ENCODE measurements at regions not wholly inside any gene's neighbourhood (a gene's known extent, or its start where the extent isn't known, plus 50 kb on each side); places are given as distances from the start of the nearest gene placed in this dataset.
A peak's percentile ranks its signal among the peaks of the same experiment; 100 is the strongest.

GRCh38 chr6:164929408-164929977 lies 379.9 kb downstream of the C6orf118 start:
- Mint-ChIP-seq H3K36me3 (ENCODE audit: insufficient read depth, unreplicated experiment) (no peaks in the 10 kb centered on the region), H3K27ac (ENCODE audit: unreplicated experiment) (no peak overlapping the region), H3K4me1 (ENCODE audit: low read depth, unreplicated experiment) (no peaks in the 10 kb centered on the region), H3K9me3 (ENCODE audit: low read depth, unreplicated experiment) (no peaks in the 10 kb centered on the region), H3K4me3 (ENCODE audit: low read depth, unreplicated experiment) (no peak overlapping the region), H3K27me3 (ENCODE audit: unreplicated experiment) (no peaks in the 10 kb centered on the region)
- CTCF ChIA-PET, result interaction anchor here (0.5 kb wide), 1 partner anchor 102 kb away, joined by 6 read pairs; no protein-coding TSS in a partner anchor
- intact Hi-C loops (cut with micrococcal nuclease; ENCODE audit: unreplicated experiment), result loop anchor here (5.0 to 10.0 kb wide), 5 partner anchors 118 to 1745 kb away; no protein-coding TSS in a partner anchor
- TF ChIP-seq CTCF (IDR thresholded peaks at IDR 0.05; ENCODE audit: unreplicated experiment), result no peak
- BruUV-seq (replicated peaks), result no TSS peak
- no peak for DNase-seq

DNA sequence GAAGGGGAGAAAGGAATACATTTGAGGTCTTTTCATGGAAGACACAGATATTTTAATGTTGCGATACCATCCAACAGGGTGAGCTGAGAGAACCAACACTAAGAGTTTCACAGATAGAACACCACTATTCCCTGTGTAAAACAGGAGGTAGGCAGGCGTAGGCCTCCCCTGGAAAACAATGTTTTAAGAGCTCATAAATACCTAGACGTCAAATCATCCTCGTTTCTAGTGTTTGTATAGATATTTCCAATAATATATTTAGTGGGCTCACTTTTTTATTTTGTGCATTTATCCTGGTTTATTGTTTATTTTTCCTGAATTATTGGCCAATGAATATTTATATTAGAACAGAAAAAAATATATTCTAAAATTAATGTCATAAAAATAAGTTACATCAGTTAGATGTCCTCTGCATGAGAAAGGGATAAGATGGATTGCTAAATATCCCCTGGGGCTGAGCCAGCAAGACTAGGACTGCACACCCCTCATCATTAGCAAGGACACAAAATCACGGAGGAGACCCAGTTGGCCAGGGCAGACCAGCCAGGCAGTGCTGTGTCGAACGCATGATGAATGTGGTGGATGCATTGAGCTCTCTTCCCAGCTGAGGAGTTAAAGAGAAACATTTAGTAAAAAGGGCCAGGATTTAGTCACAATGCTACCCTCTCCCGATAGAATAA lies 380.5 kb downstream of the C6orf118 start:
- no peak overlapping the region for H3K4me3 Mint-ChIP-seq (ENCODE audit: low read depth, unreplicated experiment)
- DNase-seq, result no peak
- no peak overlapping the region for H3K27ac Mint-ChIP-seq (ENCODE audit: unreplicated experiment)
- no peaks in the 10 kb centered on the region for H3K27me3 Mint-ChIP-seq (ENCODE audit: unreplicated experiment)
- TF ChIP-seq CTCF (IDR thresholded peaks at IDR 0.05; ENCODE audit: unreplicated experiment), result no peak
- H3K4me1 Mint-ChIP-seq (ENCODE audit: low read depth, unreplicated experiment), result no peaks in the 10 kb centered on the region
- BruUV-seq (replicated peaks), result no TSS peak
- H3K9me3 Mint-ChIP-seq (ENCODE audit: low read depth, unreplicated experiment), result no peaks in the 10 kb centered on the region
- intact Hi-C loops (cut with micrococcal nuclease; ENCODE audit: unreplicated experiment), result loop anchor here (5.0 to 10.0 kb wide), 5 partner anchors 118 to 1744 kb away; no protein-coding TSS in a partner anchor
- CTCF ChIA-PET, result interaction anchor here (0.5 to 1.0 kb wide), 2 partner anchors 101 to 303 kb away, joined by 3 to 6 read pairs; no protein-coding TSS in a partner anchor
- H3K36me3 Mint-ChIP-seq (ENCODE audit: insufficient read depth, unreplicated experiment), result no peaks in the 10 kb centered on the region

DNA sequence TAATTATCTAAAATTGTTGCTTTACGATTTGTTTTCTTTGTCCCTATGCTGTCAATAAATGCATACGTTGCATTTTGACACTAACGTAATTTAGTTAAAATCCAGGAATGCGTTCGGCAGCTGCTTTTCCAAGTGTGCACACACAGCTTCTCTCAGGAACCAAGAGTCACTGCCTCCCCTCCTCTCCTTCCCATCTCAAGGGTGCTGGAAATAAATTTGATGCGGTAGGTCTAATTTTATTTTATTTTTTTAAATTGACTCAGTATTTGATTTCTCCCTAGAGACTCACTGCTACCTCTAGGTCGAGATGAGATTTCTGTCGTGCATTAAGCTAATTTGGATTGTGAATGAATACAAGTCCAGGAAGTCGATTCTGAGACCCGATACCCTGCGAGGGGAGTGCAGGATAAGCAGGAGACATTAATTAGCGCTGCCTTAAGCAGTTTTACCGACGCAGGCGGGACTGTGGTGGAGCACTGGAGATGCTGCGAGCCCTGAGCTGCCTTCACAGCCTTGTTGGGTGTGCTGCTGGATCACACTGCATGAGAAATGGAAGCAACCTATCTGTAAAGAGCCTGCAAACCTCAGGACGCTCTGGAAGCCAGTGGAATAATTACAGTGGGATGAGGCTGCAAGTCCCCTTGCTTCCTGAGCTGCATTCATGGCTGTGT lies 381.2 kb downstream of the C6orf118 start:
- Mint-ChIP-seq H3K9me3 (ENCODE audit: low read depth, unreplicated experiment) (no peaks in the 10 kb centered on the region), H3K36me3 (ENCODE audit: insufficient read depth, unreplicated experiment) (no peaks in the 10 kb centered on the region), H3K27me3 (ENCODE audit: unreplicated experiment) (no peaks in the 10 kb centered on the region), H3K4me1 (ENCODE audit: low read depth, unreplicated experiment) (no peaks in the 10 kb centered on the region), H3K27ac (ENCODE audit: unreplicated experiment) (no peak overlapping the region), H3K4me3 (ENCODE audit: low read depth, unreplicated experiment) (no peak overlapping the region)
- CTCF ChIA-PET, result interaction anchor here (1.0 kb wide), 1 partner anchor 303 kb away, joined by 3 read pairs; no protein-coding TSS in a partner anchor
- no TSS peak for BruUV-seq (replicated peaks)
- no peak for DNase-seq
- intact Hi-C loops (cut with micrococcal nuclease; ENCODE audit: unreplicated experiment), result loop anchor here (5.0 to 10.0 kb wide), 5 partner anchors 119 to 1743 kb away; no protein-coding TSS in a partner anchor
- TF ChIP-seq CTCF (IDR thresholded peaks at IDR 0.05; ENCODE audit: unreplicated experiment), result no peak

DNA sequence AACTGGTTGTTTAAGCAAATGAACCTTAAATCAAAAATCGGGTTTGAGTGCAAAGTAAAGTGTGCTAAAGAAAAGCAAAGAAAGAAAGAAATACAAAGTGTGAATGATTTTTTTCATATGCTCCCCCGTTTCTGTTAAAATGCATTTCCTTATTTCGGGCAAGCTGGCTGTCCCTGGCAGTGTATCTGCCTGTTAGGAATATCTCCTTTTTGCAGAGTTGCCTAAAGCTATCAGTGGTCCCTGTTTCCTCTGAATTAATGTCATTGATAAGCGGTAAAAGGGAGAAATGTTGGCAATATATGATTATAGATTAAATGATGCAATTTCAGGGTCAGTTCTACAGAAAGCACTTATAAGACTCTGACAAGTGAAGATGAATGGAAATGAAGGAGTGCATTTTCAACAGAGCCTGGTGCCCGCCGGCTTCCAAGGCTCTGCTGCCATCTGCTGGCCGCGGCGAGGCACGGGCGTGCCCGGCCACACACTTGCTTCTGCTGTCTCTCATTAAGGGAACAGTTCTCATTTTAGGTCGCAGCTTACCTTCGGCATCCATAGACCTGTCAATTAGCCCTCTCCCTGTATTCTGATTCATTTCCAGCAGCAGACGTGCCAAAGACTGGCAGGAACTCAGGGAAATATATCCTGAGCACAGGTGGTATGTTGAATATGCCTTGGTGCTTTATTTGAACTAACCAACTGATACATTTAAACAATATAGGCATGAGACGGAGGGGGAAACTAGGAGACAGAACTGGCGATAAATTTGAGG lies 381.9 kb downstream of the C6orf118 start:
- H3K27ac Mint-ChIP-seq (ENCODE audit: unreplicated experiment), result no peak overlapping the region
- H3K36me3 Mint-ChIP-seq (ENCODE audit: insufficient read depth, unreplicated experiment), result no peaks in the 10 kb centered on the region
- no peaks in the 10 kb centered on the region for H3K27me3 Mint-ChIP-seq (ENCODE audit: unreplicated experiment)
- H3K4me3 Mint-ChIP-seq (ENCODE audit: low read depth, unreplicated experiment), result no peak overlapping the region
- intact Hi-C loops (cut with micrococcal nuclease; ENCODE audit: unreplicated experiment), result loop anchor here (2.0 to 10.0 kb wide), 6 partner anchors 120 to 1743 kb away; no protein-coding TSS in a partner anchor
- no peaks in the 10 kb centered on the region for H3K9me3 Mint-ChIP-seq (ENCODE audit: low read depth, unreplicated experiment)
- DNase-seq, result peak; percentile 79
- CTCF ChIA-PET, result no interaction called here
- H3K4me1 Mint-ChIP-seq (ENCODE audit: low read depth, unreplicated experiment), result no peaks in the 10 kb centered on the region
- BruUV-seq (replicated peaks), result no TSS peak
- TF ChIP-seq CTCF (IDR thresholded peaks at IDR 0.05; ENCODE audit: unreplicated experiment), result peak; percentile 91
